KMS-11 (cell line): ENCODE measurements at regions not wholly inside any gene's neighbourhood (a gene's known extent, or its start where the extent isn't known, plus 50 kb on each side); places are given as distances from the start of the nearest gene placed in this dataset.

Experiments
- H2AFZ ChIP-seq: fragments of 200-600 bp; sonication (generic); 2 replicates; pipeline ENCODE4 v1.6.1; 2016; ENCODE audit warnings: antibody characterized with exemption, mixed run types, low read depth
- H3K27ac ChIP-seq: fragments of 200-600 bp; sonication (generic); 2 replicates; pipeline ENCODE4 v1.6.1; 2016; ENCODE audit warnings: mild to moderate bottlenecking, mixed run types
- H3K27me3 ChIP-seq: fragments of 200-600 bp; sonication (generic); 2 replicates; pipeline ENCODE4 v1.6.1; 2017; ENCODE audit warnings: mild to moderate bottlenecking, low read depth, mixed run types, moderate library complexity; ENCODE audit not compliant: insufficient read depth
- H3K36me3 ChIP-seq: fragments of 200-600 bp; sonication (generic); 2 replicates; pipeline ENCODE4 v1.6.1; 2017; ENCODE audit warnings: mild to moderate bottlenecking, mixed run types; ENCODE audit not compliant: insufficient read depth
- H3K4me1 ChIP-seq: fragments of 200-600 bp; sonication (generic); 2 replicates; pipeline ENCODE4 v1.6.1; 2016; ENCODE audit warnings: mild to moderate bottlenecking, low read depth, mixed run types; ENCODE audit not compliant: poor library complexity, severe bottlenecking
- H3K4me2 ChIP-seq: fragments of 200-600 bp; sonication (generic); 2 replicates; pipeline ENCODE4 v1.7.0; 2016; ENCODE audit warnings: mild to moderate bottlenecking, mixed run types
- H3K4me3 ChIP-seq: fragments of 200-600 bp; sonication (generic); IDR thresholded peaks from 2 replicates; pipeline ENCODE4 v1.6.1; 2017; ENCODE audit warnings: low read depth, low read length, mixed read lengths; ENCODE audit not compliant: insufficient read depth
- H3K79me2 ChIP-seq: fragments of 200-600 bp; sonication (generic); 2 replicates; pipeline ENCODE4 v1.6.1; 2016; ENCODE audit warnings: low read depth, mixed run types; ENCODE audit not compliant: insufficient read depth
- H3K9ac ChIP-seq: fragments of 200-600 bp; sonication (generic); 2 replicates; pipeline ENCODE4 v1.6.1; 2016; ENCODE audit warnings: mild to moderate bottlenecking, mixed run types
- H4K20me1 ChIP-seq: fragments of 200-600 bp; sonication (generic); 2 replicates; pipeline ENCODE4 v1.6.1; 2016; ENCODE audit warnings: mild to moderate bottlenecking, mixed run types; ENCODE audit not compliant: insufficient read depth
- CTCF ChIP-seq: fragments of 200-600 bp; sonication (generic); conservative IDR thresholded peaks from 2 replicates; pipeline ENCODE4 v1.6.1; 2017; ENCODE audit warnings: low read depth, mild to moderate bottlenecking, antibody characterized with exemption, low read length, moderate library complexity, mixed read lengths

GRCh38 chr9:120265791-120266190 lies 314.2 kb downstream of the CDK5RAP2 start:
- TF ChIP-seq CTCF = no peak
- Histone ChIP-seq H3K27me3 (no peaks in the 10 kb centered on the region), H3K36me3 (no peaks in the 10 kb centered on the region), H3K79me2 (no peaks in the 10 kb centered on the region), H3K27ac (no peak overlapping the region), H4K20me1 (no peaks in the 10 kb centered on the region), H3K4me3 (no peak overlapping the region), H3K9ac (no peak overlapping the region), H3K4me1 (no peaks in the 10 kb centered on the region), H2AFZ (no peak overlapping the region), H3K4me2 (no peak overlapping the region)

GRCh38 chr9:120264528-120264927 lies 315.4 kb downstream of the CDK5RAP2 start:
- TF ChIP-seq CTCF = no peak
- Histone ChIP-seq H3K36me3 (no peaks in the 10 kb centered on the region), H3K27me3 (no peaks in the 10 kb centered on the region), H3K79me2 (no peaks in the 10 kb centered on the region), H3K4me2 (no peak overlapping the region), H2AFZ (no peak overlapping the region), H3K4me1 (no peaks in the 10 kb centered on the region), H4K20me1 (no peaks in the 10 kb centered on the region), H3K27ac (no peak overlapping the region), H3K9ac (no peak overlapping the region), H3K4me3 (no peak overlapping the region)

- Histone ChIP-seq H3K36me3 (no peaks in the 10 kb centered on the region), H3K4me1 (no peaks in the 10 kb centered on the region), H3K4me2 (no peak overlapping the region), H3K27ac (no peak overlapping the region), H3K4me3 (no peak overlapping the region), H4K20me1 (no peaks in the 10 kb centered on the region), H2AFZ (no peak overlapping the region), H3K27me3 (no peaks in the 10 kb centered on the region), H3K9ac (no peak overlapping the region), H3K79me2 (no peaks in the 10 kb centered on the region)
- no peak for TF ChIP-seq CTCF
These were observed 316.1 kb downstream of the CDK5RAP2 start for GRCh38 chr9:120263836-120264235.

GRCh38 chr9:120261419-120261818 lies 318.5 kb downstream of the CDK5RAP2 start:
- H3K27me3 ChIP-seq = no peaks in the 10 kb centered on the region
- H3K36me3 ChIP-seq = no peaks in the 10 kb centered on the region
- no peak overlapping the region for H3K4me3 ChIP-seq
- H4K20me1 ChIP-seq = no peaks in the 10 kb centered on the region
- no peaks in the 10 kb centered on the region for H3K4me1 ChIP-seq
- no peak overlapping the region for H2AFZ ChIP-seq
- no peak for TF ChIP-seq CTCF
- no peak overlapping the region for H3K9ac ChIP-seq
- H3K4me2 ChIP-seq = no peak overlapping the region
- no peak overlapping the region for H3K27ac ChIP-seq
- H3K79me2 ChIP-seq = no peaks in the 10 kb centered on the region

- Histone ChIP-seq H3K4me1 (no peaks in the 10 kb centered on the region), H3K9ac (no peak overlapping the region)
These were observed 320.9 kb downstream of the CDK5RAP2 start for GRCh38 chr9:120259100-120259499.

More at GRCh38 chr9:120259100-120259499, 320.9 kb downstream of the CDK5RAP2 start:
- Histone ChIP-seq H3K4me2 (no peak overlapping the region), H3K79me2 (no peaks in the 10 kb centered on the region), H2AFZ (no peak overlapping the region), H3K4me3 (no peak overlapping the region), H3K27ac (no peak overlapping the region), H3K27me3 (no peaks in the 10 kb centered on the region), H4K20me1 (no peaks in the 10 kb centered on the region), H3K36me3 (no peaks in the 10 kb centered on the region)
- no peak for TF ChIP-seq CTCF
